ENCODE measurements at regions not wholly inside any gene's neighbourhood (a gene's known extent, or its start where the extent isn't known, plus 50 kb on each side); places are given as distances from the start of the nearest gene placed in this dataset.

DNA sequence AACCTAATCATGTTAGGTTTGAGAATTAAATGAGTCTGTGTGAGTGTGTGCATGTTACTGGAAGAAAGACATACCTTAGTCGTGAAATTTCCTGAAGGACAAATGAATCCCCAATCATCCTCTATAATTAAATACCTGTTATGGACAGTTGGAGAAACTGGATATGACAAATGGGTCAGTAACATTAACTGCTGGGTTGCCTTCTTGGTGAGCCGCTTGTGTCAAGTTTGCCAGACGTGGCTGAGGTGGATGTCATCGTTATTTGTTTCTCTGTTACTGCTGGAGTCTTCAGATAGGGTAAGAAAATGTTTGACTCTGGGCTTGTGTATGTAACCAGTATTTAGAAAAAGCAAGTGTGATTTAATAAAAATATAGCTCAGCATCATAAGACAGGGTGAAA, 131.6 kb downstream of the CAND1 start:
- H3K4me1 ChIP-seq (ENCODE audit: control insufficient read depth in 4 of 4, insufficient read depth in 4 of 4, low read length in 3 of 4) = no peaks in the 10 kb centered on the region
- no peak for DNase-seq (ENCODE audit: low spot score)
- no peak overlapping the region for H3K27ac ChIP-seq (ENCODE audit: low read depth in 1 of 2, low read length in 2 of 2)
- H3K36me3 ChIP-seq (ENCODE audit: control insufficient read depth in 4 of 4, insufficient read depth in 3 of 4, low read depth in 1 of 4, low read length in 3 of 4) = no peaks in the 10 kb centered on the region
- no peak overlapping the region for H3K9ac ChIP-seq (ENCODE audit: low read depth in 1 of 2, low read length in 2 of 2)
- no peaks in the 10 kb centered on the region for H3K27me3 ChIP-seq (ENCODE audit: control insufficient read depth in 4 of 4, insufficient read depth in 4 of 4, low read length in 3 of 4)
- no peak for TF ChIP-seq EGR1 (IDR thresholded peaks at IDR 0.05; ENCODE audit: low read depth in 2 of 2)
- TF ChIP-seq FOXA2 (IDR thresholded peaks at IDR 0.05) = no peak
- TF ChIP-seq FOXA1 (IDR thresholded peaks at IDR 0.05) = no peak
- WGBS = 86% methylated on average over 4 of the region's 4 CpGs
- H3K4me3 ChIP-seq (ENCODE audit: low read depth in 1 of 3, low read length in 3 of 3) = no peak overlapping the region
- H3K9me3 ChIP-seq (ENCODE audit: control insufficient read depth in 4 of 4, low read length in 3 of 4) = peaks cover 0 to 4% (median 0%) of the 10 kb centered on the region in 4 donors

DNA sequence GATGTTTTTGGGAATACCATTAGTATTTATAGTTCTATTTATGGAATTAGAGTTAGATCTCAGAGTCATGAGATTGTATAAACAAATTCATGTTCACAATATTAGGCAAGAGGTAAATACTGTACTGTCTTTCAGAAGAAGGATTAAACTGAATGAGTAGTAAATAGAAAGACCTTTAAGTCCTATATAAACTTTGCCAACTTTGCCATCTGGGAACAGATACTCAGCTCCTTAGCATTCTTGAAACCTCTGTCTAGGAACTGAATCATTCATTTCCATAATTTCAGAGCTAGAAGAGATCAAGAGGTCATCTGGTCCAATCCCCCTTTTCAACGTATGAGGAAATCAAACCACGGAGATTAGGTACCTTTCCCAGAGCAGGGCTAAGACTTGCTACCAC, 141.1 kb downstream of the CAND1 start:
- Histone ChIP-seq H3K9ac (ENCODE audit: low read depth in 1 of 2, low read length in 2 of 2) (no peak overlapping the region), H3K36me3 (ENCODE audit: control insufficient read depth in 4 of 4, insufficient read depth in 3 of 4, low read depth in 1 of 4, low read length in 3 of 4) (no peaks in the 10 kb centered on the region), H3K4me1 (ENCODE audit: control insufficient read depth in 4 of 4, insufficient read depth in 4 of 4, low read length in 3 of 4) (peaks cover 0 to 20% (median 17%) of the 10 kb centered on the region in 4 donors), H3K9me3 (ENCODE audit: control insufficient read depth in 4 of 4, low read length in 3 of 4) (no peaks in the 10 kb centered on the region), H3K27me3 (ENCODE audit: control insufficient read depth in 4 of 4, insufficient read depth in 4 of 4, low read length in 3 of 4) (no peaks in the 10 kb centered on the region), H3K4me3 (ENCODE audit: low read depth in 1 of 3, low read length in 3 of 3) (no peak overlapping the region), H3K27ac (ENCODE audit: low read depth in 1 of 2, low read length in 2 of 2) (no peak overlapping the region)
- TF ChIP-seq TAF1 (conservative IDR thresholded peaks at IDR 0.05) = no peak
- TF ChIP-seq RXRA (IDR thresholded peaks at IDR 0.05) = no peak
- no peak for TF ChIP-seq HNF4G (IDR thresholded peaks at IDR 0.05)
- TF ChIP-seq, protein P1, sequence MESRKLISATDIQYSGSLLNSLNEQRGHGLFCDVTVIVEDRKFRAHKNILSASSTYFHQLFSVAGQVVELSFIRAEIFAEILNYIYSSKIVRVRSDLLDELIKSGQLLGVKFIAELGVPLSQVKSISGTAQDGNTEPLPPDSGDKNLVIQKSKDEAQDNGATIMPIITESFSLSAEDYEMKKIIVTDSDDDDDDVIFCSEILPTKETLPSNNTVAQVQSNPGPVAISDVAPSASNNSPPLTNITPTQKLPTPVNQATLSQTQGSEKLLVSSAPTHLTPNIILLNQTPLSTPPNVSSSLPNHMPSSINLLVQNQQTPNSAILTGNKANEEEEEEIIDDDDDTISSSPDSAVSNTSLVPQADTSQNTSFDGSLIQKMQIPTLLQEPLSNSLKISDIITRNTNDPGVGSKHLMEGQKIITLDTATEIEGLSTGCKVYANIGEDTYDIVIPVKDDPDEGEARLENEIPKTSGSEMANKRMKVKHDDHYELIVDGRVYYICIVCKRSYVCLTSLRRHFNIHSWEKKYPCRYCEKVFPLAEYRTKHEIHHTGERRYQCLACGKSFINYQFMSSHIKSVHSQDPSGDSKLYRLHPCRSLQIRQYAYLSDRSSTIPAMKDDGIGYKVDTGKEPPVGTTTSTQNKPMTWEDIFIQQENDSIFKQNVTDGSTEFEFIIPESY (IDR thresholded peaks at IDR 0.05) = no peak
- no peak for TF ChIP-seq YY1 (IDR thresholded peaks at IDR 0.05)
- TF ChIP-seq JUND (IDR thresholded peaks at IDR 0.05) = no peak
- no peak for TF ChIP-seq SP1 (IDR thresholded peaks at IDR 0.05)
- no peak for TF ChIP-seq FOXA2 (IDR thresholded peaks at IDR 0.05)
- TF ChIP-seq, protein P2, sequence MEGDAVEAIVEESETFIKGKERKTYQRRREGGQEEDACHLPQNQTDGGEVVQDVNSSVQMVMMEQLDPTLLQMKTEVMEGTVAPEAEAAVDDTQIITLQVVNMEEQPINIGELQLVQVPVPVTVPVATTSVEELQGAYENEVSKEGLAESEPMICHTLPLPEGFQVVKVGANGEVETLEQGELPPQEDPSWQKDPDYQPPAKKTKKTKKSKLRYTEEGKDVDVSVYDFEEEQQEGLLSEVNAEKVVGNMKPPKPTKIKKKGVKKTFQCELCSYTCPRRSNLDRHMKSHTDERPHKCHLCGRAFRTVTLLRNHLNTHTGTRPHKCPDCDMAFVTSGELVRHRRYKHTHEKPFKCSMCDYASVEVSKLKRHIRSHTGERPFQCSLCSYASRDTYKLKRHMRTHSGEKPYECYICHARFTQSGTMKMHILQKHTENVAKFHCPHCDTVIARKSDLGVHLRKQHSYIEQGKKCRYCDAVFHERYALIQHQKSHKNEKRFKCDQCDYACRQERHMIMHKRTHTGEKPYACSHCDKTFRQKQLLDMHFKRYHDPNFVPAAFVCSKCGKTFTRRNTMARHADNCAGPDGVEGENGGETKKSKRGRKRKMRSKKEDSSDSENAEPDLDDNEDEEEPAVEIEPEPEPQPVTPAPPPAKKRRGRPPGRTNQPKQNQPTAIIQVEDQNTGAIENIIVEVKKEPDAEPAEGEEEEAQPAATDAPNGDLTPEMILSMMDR (IDR thresholded peaks at IDR 0.05; ENCODE audit: low read depth, low read length, missing input control) = no peak
- no peak for TF ChIP-seq RAD21 (IDR thresholded peaks at IDR 0.05)
- no peak for TF ChIP-seq NR2F2 (IDR thresholded peaks at IDR 0.05)
- TF ChIP-seq, protein P3, sequence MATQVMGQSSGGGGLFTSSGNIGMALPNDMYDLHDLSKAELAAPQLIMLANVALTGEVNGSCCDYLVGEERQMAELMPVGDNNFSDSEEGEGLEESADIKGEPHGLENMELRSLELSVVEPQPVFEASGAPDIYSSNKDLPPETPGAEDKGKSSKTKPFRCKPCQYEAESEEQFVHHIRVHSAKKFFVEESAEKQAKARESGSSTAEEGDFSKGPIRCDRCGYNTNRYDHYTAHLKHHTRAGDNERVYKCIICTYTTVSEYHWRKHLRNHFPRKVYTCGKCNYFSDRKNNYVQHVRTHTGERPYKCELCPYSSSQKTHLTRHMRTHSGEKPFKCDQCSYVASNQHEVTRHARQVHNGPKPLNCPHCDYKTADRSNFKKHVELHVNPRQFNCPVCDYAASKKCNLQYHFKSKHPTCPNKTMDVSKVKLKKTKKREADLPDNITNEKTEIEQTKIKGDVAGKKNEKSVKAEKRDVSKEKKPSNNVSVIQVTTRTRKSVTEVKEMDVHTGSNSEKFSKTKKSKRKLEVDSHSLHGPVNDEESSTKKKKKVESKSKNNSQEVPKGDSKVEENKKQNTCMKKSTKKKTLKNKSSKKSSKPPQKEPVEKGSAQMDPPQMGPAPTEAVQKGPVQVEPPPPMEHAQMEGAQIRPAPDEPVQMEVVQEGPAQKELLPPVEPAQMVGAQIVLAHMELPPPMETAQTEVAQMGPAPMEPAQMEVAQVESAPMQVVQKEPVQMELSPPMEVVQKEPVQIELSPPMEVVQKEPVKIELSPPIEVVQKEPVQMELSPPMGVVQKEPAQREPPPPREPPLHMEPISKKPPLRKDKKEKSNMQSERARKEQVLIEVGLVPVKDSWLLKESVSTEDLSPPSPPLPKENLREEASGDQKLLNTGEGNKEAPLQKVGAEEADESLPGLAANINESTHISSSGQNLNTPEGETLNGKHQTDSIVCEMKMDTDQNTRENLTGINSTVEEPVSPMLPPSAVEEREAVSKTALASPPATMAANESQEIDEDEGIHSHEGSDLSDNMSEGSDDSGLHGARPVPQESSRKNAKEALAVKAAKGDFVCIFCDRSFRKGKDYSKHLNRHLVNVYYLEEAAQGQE (IDR thresholded peaks at IDR 0.05) = no peak
- DNase-seq (ENCODE audit: low spot score) = no peak
- 15% methylated on average over 2 of the region's 2 CpGs for WGBS
